Endodermal cell (in vitro differentiated cells): ENCODE measurements at regions not wholly inside any gene's neighbourhood (a gene's known extent, or its start where the extent isn't known, plus 50 kb on each side); places are given as distances from the start of the nearest gene placed in this dataset.

Experiments used
- DNase-seq: peaks from one replicate; pipeline ENCODE4 v3.0.0-alpha.2; 2017
- H3K27ac ChIP-seq: 2 replicates; pipeline ENCODE4 v1.5.1; 2013; ENCODE audit warnings: mild to moderate bottlenecking, low read depth, low read length, moderate library complexity
- H3K27me3 ChIP-seq: 2 replicates; pipeline ENCODE4 v1.6.1; 2013; ENCODE audit warnings: mild to moderate bottlenecking, low read length, moderate library complexity; ENCODE audit not compliant: insufficient read depth, control insufficient read depth, poor library complexity, severe bottlenecking
- H3K36me3 ChIP-seq: 2 replicates; pipeline ENCODE4 v1.7.0; 2013; ENCODE audit warnings: mild to moderate bottlenecking, low read length, moderate library complexity; ENCODE audit not compliant: control insufficient read depth, insufficient read depth
- H3K4me1 ChIP-seq: one replicate; pipeline ENCODE4 v1.7.0; 2013; ENCODE audit warnings: low read length; ENCODE audit not compliant: control insufficient read depth, insufficient read depth
- H3K4me3 ChIP-seq: 2 replicates; pipeline ENCODE4 v1.5.1; 2013; ENCODE audit warnings: mild to moderate bottlenecking, low read length, moderate library complexity
- H3K9ac ChIP-seq: 2 replicates; pipeline ENCODE4 v1.6.1; 2013; ENCODE audit warnings: mild to moderate bottlenecking, low read length, moderate library complexity; ENCODE audit not compliant: poor library complexity, severe bottlenecking; ENCODE audit errors: extremely low read depth
- H3K9me3 ChIP-seq: 2 replicates; pipeline ENCODE4 v1.6.1; 2013; ENCODE audit warnings: mild to moderate bottlenecking, low read length, moderate library complexity; ENCODE audit not compliant: control insufficient read depth
- H3K27ac Mint-ChIP-seq: 2 replicates; pipeline ENCODE4 v1.8.0; 2020; ENCODE audit warnings: mixed read lengths
- H3K27me3 Mint-ChIP-seq: 2 replicates; pipeline ENCODE4 v1.8.0; 2021; ENCODE audit warnings: mild to moderate bottlenecking, mixed read lengths; ENCODE audit not compliant: insufficient read depth
- H3K36me3 Mint-ChIP-seq: 2 replicates; pipeline ENCODE4 v1.8.0; 2020; ENCODE audit warnings: low read depth, mixed read lengths
- H3K4me1 Mint-ChIP-seq: 2 replicates; pipeline ENCODE4 v1.8.0; 2020; ENCODE audit warnings: mixed read lengths
- H3K4me3 Mint-ChIP-seq: 2 replicates; pipeline ENCODE4 v1.8.0; 2020; ENCODE audit warnings: mild to moderate bottlenecking, moderate library complexity, mixed read lengths
- H3K9me3 Mint-ChIP-seq: 2 replicates; pipeline ENCODE4 v1.8.0; 2020; ENCODE audit warnings: mild to moderate bottlenecking, mixed read lengths
- TF ChIP-seq, protein P1 (sequence below): fragments of 200-600 bp; sonication (generic); conservative IDR thresholded peaks from 2 replicates; pipeline ENCODE4 v1.5.0; 2021; ENCODE audit warnings: antibody characterized with exemption, mild to moderate bottlenecking

DNA sequence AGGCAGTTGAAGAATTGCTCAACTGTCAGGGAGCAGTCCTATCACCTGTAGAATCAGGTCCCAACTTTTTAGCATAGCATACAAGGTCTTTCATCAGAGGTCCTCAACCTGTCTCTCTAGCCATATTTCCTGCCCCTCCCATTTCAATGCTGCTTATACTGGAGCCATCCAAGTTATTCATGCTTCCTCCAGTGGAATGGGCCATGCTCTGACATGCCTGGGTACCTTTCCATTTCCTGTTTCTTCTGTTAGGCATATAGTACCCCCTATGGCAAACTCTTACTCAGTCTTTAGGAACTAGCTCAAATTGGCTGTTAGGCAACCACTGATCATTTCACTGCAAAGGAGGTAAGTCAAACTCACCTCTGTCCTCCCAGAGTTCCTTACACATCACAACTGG, 51.0 kb upstream of the ABCA12 start:
- Mint-ChIP-seq H3K4me3 (no peak overlapping the region), H3K9me3 (no peaks in the 10 kb centered on the region), H3K36me3 (no peaks in the 10 kb centered on the region), H3K27ac (no peak overlapping the region), H3K27me3 (no peaks in the 10 kb centered on the region), H3K4me1 (no peaks in the 10 kb centered on the region)
- TF ChIP-seq, protein P1, sequence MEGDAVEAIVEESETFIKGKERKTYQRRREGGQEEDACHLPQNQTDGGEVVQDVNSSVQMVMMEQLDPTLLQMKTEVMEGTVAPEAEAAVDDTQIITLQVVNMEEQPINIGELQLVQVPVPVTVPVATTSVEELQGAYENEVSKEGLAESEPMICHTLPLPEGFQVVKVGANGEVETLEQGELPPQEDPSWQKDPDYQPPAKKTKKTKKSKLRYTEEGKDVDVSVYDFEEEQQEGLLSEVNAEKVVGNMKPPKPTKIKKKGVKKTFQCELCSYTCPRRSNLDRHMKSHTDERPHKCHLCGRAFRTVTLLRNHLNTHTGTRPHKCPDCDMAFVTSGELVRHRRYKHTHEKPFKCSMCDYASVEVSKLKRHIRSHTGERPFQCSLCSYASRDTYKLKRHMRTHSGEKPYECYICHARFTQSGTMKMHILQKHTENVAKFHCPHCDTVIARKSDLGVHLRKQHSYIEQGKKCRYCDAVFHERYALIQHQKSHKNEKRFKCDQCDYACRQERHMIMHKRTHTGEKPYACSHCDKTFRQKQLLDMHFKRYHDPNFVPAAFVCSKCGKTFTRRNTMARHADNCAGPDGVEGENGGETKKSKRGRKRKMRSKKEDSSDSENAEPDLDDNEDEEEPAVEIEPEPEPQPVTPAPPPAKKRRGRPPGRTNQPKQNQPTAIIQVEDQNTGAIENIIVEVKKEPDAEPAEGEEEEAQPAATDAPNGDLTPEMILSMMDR: no peak
- no peaks in the 10 kb centered on the region for H3K4me1 ChIP-seq
- no peak overlapping the region for H3K27ac ChIP-seq
- H3K9ac ChIP-seq: no peak overlapping the region
- no peaks in the 10 kb centered on the region for H3K27me3 ChIP-seq
- H3K36me3 ChIP-seq: no peaks in the 10 kb centered on the region
- DNase-seq: no peak
- no peak overlapping the region for H3K4me3 ChIP-seq
- no peaks in the 10 kb centered on the region for H3K9me3 ChIP-seq
